Effector CD4-positive, alpha-beta T cell (primary cell): ENCODE measurements at regions not wholly inside any gene's neighbourhood (a gene's known extent, or its start where the extent isn't known, plus 50 kb on each side); places are given as distances from the start of the nearest gene placed in this dataset.
"Not testable (repeated sequence)": the region's sequence is repeated elsewhere in the genome, so short reads cannot be mapped to it uniquely, and the experiment has no call there.

Source experiments
- DNase-seq: peaks from one replicate; pipeline ENCODE4 v3.0.0-alpha.2; 2020

DNA sequence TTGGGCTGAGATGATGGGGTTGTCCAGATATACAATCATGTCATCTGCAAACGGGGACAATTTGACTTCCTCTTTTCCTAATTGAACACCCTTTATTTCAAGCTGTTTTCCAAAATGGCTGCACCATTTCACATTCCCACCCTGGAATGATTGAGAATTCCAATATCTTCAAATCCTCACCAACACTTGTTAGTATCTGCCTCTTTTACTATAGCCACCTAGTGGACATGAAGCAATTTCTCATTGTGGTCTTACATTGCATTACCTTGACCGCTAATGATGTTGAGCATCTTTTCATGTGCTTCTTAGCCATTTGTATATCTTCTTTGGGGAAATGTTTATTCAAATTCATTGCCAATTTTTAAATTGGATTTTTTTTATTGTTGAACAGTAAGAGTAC, 364.8 kb downstream of the SMARCA1 start:
- DNase-seq, result no peak

GRCh38 chrX:129145840-129146272, 377.4 kb downstream of the SMARCA1 start:
- no peak for DNase-seq

GRCh38 chrX:129145385-129145784, 377.9 kb downstream of the SMARCA1 start:
- no peak for DNase-seq

DNA sequence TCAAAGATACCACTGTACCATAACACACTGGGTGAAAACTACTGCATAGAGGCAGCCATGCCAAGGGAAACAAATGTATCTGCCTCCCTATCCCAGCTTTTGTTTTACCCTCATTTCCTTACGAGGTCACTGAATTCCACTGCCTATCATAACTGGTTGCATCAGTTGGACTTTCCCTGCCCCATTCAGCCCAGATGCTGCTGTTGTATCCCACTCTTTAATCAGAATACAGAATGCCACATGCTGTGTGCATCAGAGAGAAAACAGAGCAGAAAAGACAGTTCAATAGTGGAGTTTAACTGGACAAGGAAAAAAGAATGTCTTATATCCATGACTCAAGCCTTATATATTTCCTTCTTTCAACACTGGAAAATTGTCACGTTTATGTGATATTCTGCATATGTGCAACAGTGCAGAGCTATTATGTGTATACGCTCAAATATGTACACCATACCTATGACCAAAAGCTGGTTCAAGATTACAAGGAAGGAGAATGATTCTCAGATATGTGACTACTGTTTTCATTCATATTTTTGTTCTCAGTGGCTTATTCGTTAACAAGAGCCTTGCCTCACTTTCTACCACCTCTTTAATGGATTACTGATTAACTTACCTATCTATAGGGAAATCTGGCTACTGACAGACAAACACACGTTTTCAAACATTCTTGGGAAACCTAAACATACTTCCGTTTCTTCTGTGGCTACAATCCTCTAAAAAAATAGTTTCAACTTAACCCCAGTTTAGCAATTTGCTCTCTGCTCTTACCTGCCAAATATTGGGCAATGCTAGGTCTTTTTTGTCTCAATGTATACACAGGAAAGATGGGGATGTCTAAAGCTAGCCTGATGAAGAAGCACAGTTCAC, 378.9 kb downstream of the SMARCA1 start:
- no peak for DNase-seq

- no peak for DNase-seq
These were observed 383.3 kb downstream of the SMARCA1 start for GRCh38 chrX:129139837-129140598.

DNA sequence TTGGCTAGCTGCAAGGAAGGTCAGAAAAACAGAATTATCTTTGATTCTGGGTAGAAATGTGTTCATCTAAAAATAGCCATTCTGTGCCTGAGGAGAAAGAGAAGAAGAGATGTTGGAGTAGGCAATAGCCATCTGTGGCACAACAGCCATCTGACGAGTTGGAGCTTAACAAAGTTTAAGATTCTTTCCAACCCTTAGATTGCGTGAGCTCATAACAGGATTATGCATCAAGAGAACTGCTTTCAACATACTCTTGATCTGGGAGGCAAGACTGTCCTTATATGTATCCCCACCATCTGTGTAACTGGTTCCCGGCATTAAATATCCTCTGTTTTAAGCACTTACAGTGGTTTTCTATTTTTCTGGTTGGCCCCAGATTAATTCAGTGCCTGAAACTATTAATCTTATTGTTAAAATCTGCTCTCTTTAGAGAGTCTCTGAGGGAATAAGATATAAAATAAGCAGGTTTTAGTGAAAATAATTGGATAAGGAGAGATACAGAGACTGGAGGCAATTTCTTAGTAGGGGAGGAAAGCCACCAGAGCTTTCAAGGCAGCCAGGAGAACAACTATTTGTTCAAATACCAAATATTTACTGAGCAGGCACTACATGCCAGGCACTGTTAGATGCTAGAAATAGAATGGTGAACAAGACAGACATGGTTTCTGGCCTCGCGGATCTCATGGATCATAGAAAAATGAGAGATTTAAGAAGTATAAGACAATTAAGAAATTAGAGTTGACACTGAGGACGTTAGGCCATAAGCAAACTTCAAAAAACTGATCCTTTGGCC, 398.0 kb downstream of the SMARCA1 start:
- no peak for DNase-seq

- DNase-seq, result no peak
These were observed 399.5 kb downstream of the SMARCA1 start for GRCh38 chrX:129123795-129124194.

GRCh38 chrX:129116676-129117470, 406.4 kb downstream of the SMARCA1 start:
- no peak for DNase-seq

GRCh38 chrX:129115935-129116334, 407.4 kb downstream of the SMARCA1 start:
- no peak for DNase-seq

GRCh38 chrX:129115104-129115503, 408.2 kb downstream of the SMARCA1 start:
- no peak for DNase-seq

DNA sequence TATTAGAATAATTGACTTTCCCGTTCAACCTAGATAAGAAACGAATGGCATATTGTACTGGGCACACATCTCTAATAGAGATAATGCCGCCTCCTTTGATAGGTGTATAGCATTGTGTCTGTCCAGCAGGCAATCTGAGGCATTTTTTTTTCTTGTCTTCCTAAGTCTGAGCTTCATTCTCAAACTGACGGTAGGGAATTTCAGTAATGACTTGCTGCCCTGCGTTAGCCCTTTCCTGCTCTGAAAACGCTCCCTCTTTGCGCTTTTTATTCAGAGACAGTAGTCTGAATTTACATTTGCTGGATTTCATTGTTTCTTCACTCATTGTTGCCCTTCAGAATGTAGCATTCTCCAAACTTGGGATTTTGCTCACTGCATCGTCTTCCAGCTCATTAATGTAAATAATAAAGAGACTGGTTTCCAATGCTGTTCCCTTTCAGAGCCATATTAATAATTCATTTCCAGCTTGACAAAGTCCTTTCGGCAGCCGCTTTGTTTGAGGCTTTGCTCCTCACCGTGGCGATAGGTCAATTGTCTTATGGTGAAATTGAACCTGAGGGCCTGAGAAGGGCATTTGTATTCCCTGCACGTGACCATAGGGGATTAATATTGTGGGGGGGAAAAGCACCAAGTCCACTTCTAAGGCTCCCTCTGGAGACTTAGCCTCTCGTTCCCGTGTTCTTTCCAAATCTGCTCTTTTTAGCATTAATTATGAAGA, 412.1 kb downstream of the SMARCA1 start:
- DNase-seq, result no peak

DNA sequence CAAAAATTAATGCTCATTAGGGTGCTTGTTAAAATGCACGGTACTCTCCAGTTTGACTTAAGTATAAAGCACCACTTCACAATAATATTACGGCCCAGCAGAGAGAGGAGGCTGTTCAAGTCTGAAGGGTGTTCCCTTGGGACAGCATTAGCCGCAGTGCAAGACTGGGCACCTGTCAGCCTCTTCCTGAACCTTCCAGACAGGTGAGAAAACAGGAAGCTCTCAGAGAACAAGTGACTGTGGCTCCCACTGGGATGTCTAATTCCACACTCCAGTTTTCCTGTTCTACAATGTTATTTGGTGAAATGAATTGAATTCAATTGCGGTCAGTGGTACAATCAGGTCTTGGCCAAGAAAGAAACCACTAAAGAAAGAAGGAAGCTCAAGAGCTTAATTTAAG, 414.4 kb downstream of the SMARCA1 start:
- DNase-seq, result no peak

DNA sequence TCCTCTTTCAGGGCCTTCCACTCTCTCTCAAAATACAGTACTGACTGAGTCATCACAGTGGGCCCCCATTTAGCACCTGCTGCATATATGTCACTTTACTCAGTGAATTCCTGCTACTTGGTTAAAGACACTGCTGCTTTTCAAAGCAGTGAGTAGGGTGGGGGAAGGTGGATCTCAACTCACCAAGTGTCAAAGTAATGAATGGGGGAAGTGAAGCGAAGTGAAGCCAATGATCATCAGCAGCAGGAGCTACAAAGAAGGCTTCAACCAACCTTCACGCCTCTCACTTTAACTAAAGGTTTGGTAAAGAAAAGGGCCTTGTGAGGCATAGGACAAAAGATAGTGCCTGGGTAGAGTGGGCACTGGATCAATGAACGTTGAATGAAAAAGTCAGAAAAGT, 424.1 kb downstream of the SMARCA1 start:
- DNase-seq, result no peak

GRCh38 chrX:129097668-129098067, 425.6 kb downstream of the SMARCA1 start:
- no peak for DNase-seq

DNA sequence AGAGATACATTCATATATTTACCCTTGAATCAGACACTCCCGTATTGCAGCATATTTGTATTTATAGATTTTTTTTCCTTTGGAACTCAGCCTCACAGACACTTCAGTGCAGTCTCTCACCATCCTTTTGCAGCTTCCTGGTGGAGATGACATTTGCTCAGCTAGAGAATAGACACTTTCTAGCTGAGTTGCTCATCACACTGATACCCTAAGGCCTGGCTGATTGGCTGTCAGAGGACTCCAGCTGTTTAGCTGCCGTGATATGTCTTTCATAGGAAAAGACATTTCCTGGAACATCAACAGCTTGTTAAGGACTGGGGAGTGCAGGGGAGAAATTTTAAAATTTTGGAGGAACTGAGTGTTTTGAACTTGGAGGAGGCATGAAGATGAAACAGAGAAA, 429.6 kb downstream of the SMARCA1 start:
- DNase-seq, result no peak

GRCh38 chrX:129092757-129093156, 430.5 kb downstream of the SMARCA1 start:
- no peak for DNase-seq

GRCh38 chrX:129092242-129092641, 431.0 kb downstream of the SMARCA1 start:
- DNase-seq, result no peak

DNA sequence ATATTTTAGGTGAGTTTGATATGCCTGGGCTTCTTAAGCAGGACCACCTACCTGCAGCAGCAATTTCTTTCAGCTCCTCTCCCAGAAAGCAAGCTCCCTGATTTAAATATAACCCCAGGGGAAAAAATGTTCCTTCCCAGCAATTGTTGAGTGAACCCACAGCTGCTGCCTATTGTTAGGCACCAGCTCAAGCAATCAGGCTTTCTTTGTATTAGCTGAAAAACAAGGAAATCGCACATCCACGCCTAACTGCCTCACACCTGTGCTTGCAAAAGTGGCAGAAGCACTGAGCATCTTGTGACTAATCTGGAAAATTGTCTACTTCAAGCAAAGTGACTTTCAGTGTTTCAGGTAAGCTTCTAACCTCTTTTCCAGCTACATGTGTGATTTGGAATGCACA, 432.2 kb downstream of the SMARCA1 start:
- no peak for DNase-seq

DNA sequence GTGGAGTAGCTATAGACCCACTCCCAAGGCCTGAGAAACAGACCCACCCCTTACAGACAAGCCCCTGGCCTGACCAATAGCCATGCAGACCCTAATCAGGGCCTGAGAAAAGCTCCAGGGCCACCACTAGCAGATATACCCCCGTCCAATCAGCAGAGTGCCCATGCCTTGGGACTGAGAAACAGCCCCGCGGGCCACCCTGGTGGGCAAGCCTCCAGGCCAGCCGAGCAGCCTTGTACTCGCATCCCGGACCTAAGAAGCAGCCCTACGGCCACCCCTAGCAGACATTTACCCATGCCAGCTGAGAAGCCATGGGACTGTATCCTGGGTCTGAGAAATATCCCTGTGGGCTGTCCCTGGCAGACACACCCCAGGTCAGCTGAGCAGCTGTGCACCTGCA, 436.5 kb downstream of the SMARCA1 start:
- no peak for DNase-seq

GRCh38 chrX:129084291-129084690, 439.0 kb downstream of the SMARCA1 start:
- not testable (repeated sequence) for DNase-seq

DNA sequence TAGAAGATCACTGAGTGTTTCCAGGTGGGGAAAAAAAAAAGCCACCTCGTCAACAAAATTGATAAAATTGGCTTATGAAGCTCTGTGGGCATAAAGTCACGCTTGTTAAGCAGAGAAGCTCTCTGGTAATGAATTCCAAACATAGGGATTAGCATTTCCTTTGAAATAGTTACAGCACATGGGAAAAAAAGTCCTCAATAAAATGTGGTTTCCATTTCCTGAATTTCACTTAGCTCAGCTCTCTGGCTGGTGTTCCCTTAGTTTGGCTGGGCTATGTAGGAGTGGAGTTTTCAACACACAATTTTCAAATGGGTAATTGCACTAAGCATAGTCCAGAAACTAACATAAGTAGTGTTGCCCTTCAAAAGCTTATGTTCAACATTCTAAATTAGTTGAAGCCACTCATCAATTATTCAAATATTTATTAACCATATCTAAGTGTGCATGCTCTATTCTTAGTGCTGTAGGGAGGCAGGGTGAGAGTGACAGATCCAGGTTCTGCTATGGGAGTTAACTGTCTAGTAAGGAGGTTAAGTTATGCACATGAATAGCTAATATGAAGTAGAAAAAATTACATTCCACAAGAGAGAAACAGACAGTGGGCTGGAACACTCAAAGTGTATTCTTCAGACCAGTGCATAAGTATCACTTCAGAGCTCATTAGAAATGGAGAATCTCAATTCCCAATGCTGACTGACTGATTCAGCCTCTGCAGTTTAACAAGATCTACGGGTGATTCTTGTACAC, 445.7 kb downstream of the SMARCA1 start:
- no peak for DNase-seq
